ELR (cell line): ENCODE measurements at regions not wholly inside any gene's neighbourhood (a gene's known extent, or its start where the extent isn't known, plus 50 kb on each side); places are given as distances from the start of the nearest gene placed in this dataset.

Experiments used
- DNase-seq: peaks from one replicate; pipeline ENCODE4 v3.0.0-alpha.2; 2015; ENCODE audit warnings: low read depth

DNA sequence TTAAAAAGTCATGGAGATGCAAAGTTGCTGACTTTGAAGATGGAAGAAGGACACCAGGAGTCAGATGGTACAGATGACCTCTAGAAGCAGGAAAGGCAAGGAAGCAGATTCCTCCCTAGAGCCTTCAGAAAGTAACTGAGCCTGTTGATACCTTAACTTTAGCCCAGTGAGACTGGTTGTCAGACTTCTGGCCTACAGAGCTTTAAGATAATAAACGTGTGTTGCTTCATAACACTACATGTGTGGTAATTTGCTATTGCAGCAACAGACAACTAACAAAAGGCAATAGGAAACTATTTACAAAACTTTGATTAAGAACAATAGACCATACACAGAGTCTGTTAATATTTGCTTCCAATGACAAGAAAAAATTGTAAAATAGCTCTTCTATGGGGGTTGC lies 102.0 kb upstream of the USP38 start:
- DNase-seq: no peak

- DNase-seq: no peak
Measured at GRCh38 chr4:143083756-143084472, 100.8 kb upstream of the USP38 start.

DNA sequence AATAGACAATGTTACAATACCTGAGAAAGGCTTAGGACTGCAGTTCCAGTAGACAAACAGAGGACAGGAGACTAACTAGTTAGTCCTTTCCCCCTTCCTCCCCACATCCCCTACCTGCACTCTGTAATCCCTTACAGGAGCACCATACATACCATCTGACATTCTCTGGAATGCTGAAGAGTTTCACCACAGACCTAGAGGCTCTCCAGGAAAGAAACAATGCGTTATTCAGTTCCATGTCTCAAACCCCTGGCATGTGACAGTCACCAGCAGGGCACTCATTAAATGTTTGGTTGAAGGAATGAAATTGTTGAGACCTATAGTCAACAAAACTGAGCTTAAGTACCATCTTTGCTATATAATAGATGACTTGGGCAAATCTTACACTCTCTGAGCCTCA lies 100.2 kb upstream of the USP38 start:
- peak; percentile 1 for DNase-seq

- peak; percentile 19 for DNase-seq
Measured at GRCh38 chr4:143085224-143085623, 99.5 kb upstream of the USP38 start.

GRCh38 chr4:143085659-143086058 lies 99.1 kb upstream of the USP38 start:
- DNase-seq: no peak

GRCh38 chr4:143089291-143089690 lies 95.4 kb upstream of the USP38 start:
- DNase-seq: no peak

DNA sequence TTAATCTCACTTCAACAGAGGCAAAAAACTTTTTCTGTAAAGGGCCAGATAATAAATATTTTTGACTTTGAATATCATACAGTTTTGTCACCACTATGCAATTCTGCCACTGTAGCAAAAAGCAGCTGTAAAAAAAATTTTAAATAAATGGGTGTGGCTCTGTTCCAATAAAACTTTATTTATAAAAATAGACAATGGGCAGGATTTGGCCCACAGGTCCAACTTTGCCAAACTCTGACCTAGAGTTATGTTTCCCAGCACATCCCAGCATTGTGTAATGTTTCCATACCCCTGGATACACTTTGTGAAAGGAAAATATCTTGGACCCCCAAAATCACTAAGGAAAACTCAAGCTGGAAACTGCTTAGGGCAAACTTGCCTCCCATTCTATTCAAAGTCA lies 94.9 kb upstream of the USP38 start:
- no peak for DNase-seq

GRCh38 chr4:143091862-143092261 lies 92.9 kb upstream of the USP38 start:
- DNase-seq: no peak

GRCh38 chr4:143095447-143095846 lies 89.3 kb upstream of the USP38 start:
- no peak for DNase-seq

DNA sequence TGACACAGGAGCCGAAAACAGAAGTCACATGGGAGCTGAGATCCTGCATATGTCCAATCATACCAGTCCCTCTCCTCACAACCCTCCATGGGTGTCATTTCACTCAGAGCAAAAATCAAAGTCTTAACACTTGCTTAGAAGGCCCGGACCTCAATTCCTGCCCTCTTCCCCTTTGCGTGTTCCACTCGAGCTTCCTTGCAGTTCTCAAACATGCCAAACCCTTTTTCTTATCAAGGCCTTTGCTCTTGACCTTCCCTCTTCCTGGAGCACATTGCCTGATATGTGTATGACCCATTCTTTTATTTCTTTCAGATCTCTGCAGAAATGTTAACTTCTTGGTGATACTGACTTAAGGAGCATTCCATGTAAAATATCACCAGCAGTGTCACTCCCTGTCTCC lies 87.0 kb upstream of the USP38 start:
- no peak for DNase-seq

GRCh38 chr4:143099693-143100092 lies 85.0 kb upstream of the USP38 start:
- DNase-seq: no peak

DNA sequence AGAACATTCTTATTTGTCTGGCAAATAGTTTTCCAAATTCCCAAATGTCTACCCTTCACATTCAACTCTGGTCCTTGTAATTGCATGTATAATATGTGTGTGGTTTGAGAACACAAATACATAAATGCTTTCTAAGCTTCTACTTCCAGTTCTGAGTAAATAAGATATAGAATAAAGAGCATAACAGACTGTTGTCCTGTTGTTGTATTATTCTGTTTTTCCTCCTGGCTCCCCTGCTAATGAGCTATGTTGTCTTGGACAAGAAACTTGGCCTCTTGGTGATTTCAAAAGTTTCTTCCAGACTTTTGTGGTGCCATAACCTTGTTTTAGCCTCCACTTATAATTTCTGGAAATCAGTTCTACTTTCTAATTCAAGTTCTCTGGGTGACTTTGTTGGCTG lies 75.3 kb upstream of the USP38 start:
- no peak for DNase-seq

GRCh38 chr4:143118663-143119062 lies 66.1 kb upstream of the USP38 start:
- DNase-seq: no peak

GRCh38 chr4:143127621-143128020 lies 57.1 kb upstream of the USP38 start:
- DNase-seq: no peak

DNA sequence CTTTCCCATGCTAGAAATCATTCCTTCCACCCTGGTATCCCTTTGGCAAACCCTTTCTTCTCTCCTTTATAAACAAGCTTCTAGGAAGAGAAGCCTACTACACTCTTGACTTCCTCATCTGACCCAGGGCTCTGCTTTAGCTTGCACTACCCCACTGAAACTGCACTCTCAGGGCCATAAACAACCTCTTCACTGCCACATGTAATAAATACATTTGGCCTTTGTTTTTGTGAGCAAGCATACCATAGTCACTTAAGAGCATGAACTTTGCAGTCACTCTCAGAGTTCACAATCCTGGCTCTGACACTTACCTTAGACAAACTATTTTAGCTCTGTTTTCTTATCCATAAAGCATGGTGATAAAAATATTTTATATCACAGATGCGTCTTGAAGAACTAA lies 50.7 kb upstream of the USP38 start:
- DNase-seq: no peak
